ENCODE measurements at regions not wholly inside any gene's neighbourhood (a gene's known extent, or its start where the extent isn't known, plus 50 kb on each side); places are given as distances from the start of the nearest gene placed in this dataset.

DNA sequence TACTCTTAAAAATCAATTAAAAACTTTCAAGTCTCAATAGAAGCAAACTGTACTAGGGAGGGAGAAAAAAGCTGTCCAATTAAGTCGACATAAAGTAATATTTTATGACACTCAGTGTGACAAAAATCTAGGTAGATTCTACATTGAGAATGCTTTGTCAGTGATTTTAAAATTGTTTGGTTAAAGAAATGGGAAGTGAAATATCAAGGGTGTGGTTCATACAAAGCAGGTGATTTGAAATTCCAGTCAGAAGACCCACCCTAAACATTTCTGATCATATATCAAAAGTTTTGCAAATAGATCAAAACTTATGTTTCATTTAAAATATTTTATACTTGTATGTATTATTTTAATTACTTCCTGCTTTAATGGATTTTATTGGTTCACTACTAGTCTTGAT lies 338.9 kb upstream of the DCC start:
- TF ChIP-seq FOXP2 (optimal IDR thresholded peaks at IDR 0.05; ENCODE audit: control extremely low read depth, extremely low read length, insufficient read depth): no peak
- TF ChIP-seq POLR2AphosphoS5 (IDR thresholded peaks at IDR 0.05; ENCODE audit: borderline replicate concordance, low read depth, low read length): no peak
- no peak for TF ChIP-seq EZH2 (IDR thresholded peaks at IDR 0.05)
